ENCODE measurements at regions not wholly inside any gene's neighbourhood (a gene's known extent, or its start where the extent isn't known, plus 50 kb on each side); places are given as distances from the start of the nearest gene placed in this dataset.

- WGBS (ENCODE audit: missing lambda C conversion rate): 92% methylated on average over 14 of the region's 15 CpGs
- no peak for DNase-seq (ENCODE audit: low read depth in 1 of 2, low spot score in 1 of 2)
- no peak for FAIRE-seq
- Histone ChIP-seq H3K9me3 (no peaks in the 10 kb centered on the region), H3K4me3 (no peak overlapping the region), H3K4me2 (no peak overlapping the region), H3K27ac (no peak overlapping the region), H3K4me1 (peaks cover 3% of the 10 kb centered on the region; the same call in 2 of the 3 replicates)
- ChIA-PET POLR2A (no interaction called here), CTCF (no interaction called here)
- no peak for ATAC-seq
- TF ChIP-seq BHLHE40 (IDR thresholded peaks at IDR 0.05; ENCODE audit: low read depth, low read length) (no peak), HMGXB4 (CRISPR knock-in tag; IDR thresholded peaks at IDR 0.05; ENCODE audit: borderline replicate concordance) (no peak)
Measured at GRCh38 chr4:123023647-123024046, 101.2 kb upstream of the NUDT6 start.

- H3K27ac ChIP-seq: no peak overlapping the region
- POLR2A ChIA-PET: no interaction called here
- WGBS (ENCODE audit: missing lambda C conversion rate): 70% methylated on average over 6 of the region's 6 CpGs
- no peak overlapping the region for H3K4me2 ChIP-seq
- no peak for TF ChIP-seq FOXS1 (CRISPR knock-in tag; IDR thresholded peaks at IDR 0.05)
- TF ChIP-seq CBX8 (IDR thresholded peaks at IDR 0.05): no peak
- no peak for TF ChIP-seq CHD4 (IDR thresholded peaks at IDR 0.05; ENCODE audit: borderline replicate concordance)
- TF ChIP-seq MAZ (IDR thresholded peaks at IDR 0.05; ENCODE audit: borderline replicate concordance, low read depth, low read length): no peak
- TF ChIP-seq CHD2 (IDR thresholded peaks at IDR 0.05; ENCODE audit: low read length, partially characterized antibody): no peak
- no peak for TF ChIP-seq MAX (IDR thresholded peaks at IDR 0.05)
- TF ChIP-seq ZFP36 (IDR thresholded peaks at IDR 0.05; ENCODE audit: borderline replicate concordance, partially characterized antibody): no peak
- TF ChIP-seq MAFK (IDR thresholded peaks at IDR 0.05; ENCODE audit: partially characterized antibody): no peak
- no peak for TF ChIP-seq ESRRA (IDR thresholded peaks at IDR 0.05; ENCODE audit: borderline replicate concordance, low read length)
- no peak for TF ChIP-seq RNF2 (IDR thresholded peaks at IDR 0.05; ENCODE audit: borderline replicate concordance, low read depth)
- TF ChIP-seq BHLHE40 (IDR thresholded peaks at IDR 0.05; ENCODE audit: low read depth, low read length): no peak
- no peak for TF ChIP-seq SMC3 (IDR thresholded peaks at IDR 0.05)
- no peak for TF ChIP-seq ATOH8 (CRISPR knock-in tag; IDR thresholded peaks at IDR 0.05; ENCODE audit: low read depth)
- TF ChIP-seq NFE2L2 (conservative IDR thresholded peaks at IDR 0.05; ENCODE audit: low read length): no peak
- no peak for TF ChIP-seq JUNB (IDR thresholded peaks at IDR 0.05)
- no peak for TF ChIP-seq CBX2 (IDR thresholded peaks at IDR 0.05; ENCODE audit: borderline replicate concordance, low read depth)
- FAIRE-seq (no peak), DNase-seq (ENCODE audit: low read depth in 1 of 2, low spot score in 1 of 2) (no peak), ATAC-seq (no peak)
- CTCF ChIA-PET: no interaction called here
- H3K4me1 ChIP-seq: no peaks in the 10 kb centered on the region
- H3K9me3 ChIP-seq: no peaks in the 10 kb centered on the region
- no peak overlapping the region for H3K4me3 ChIP-seq
Measured at GRCh38 chr4:123024710-123025109, 102.3 kb upstream of the NUDT6 start.

- DNase-seq (ENCODE audit: low read depth in 1 of 2, low spot score in 1 of 2) (no peak), ATAC-seq (no peak), FAIRE-seq (no peak)
- POLR2A ChIA-PET: no interaction called here
- CTCF ChIA-PET: no interaction called here
- 81% methylated on average over 4 of the region's 4 CpGs for WGBS (ENCODE audit: missing lambda C conversion rate)
- no peaks in the 10 kb centered on the region for H3K9me3 ChIP-seq
- no peak overlapping the region for H3K4me3 ChIP-seq
- H3K27ac ChIP-seq: no peak overlapping the region
- H3K4me1 ChIP-seq: no peaks in the 10 kb centered on the region
- no peak overlapping the region for H3K4me2 ChIP-seq
- no peak for TF ChIP-seq MAZ (IDR thresholded peaks at IDR 0.05; ENCODE audit: borderline replicate concordance, low read depth, low read length)
- no peak for TF ChIP-seq RAD21 (conservative IDR thresholded peaks at IDR 0.05 in 1 of 2, IDR thresholded peaks at IDR 0.05 in 1 of 2)
- TF ChIP-seq MAX (IDR thresholded peaks at IDR 0.05): no peak
- TF ChIP-seq RFX5 (IDR thresholded peaks at IDR 0.05): no peak
- TF ChIP-seq CBX8 (IDR thresholded peaks at IDR 0.05): no peak
- no peak for TF ChIP-seq BCL3 (IDR thresholded peaks at IDR 0.05)
- TF ChIP-seq FOSL2 (IDR thresholded peaks at IDR 0.05): no peak
- no peak for TF ChIP-seq FOSL2 (CRISPR knock-in tag; IDR thresholded peaks at IDR 0.05)
- TF ChIP-seq PBX3 (IDR thresholded peaks at IDR 0.05): no peak
- TF ChIP-seq HMGXB4 (CRISPR knock-in tag; IDR thresholded peaks at IDR 0.05; ENCODE audit: borderline replicate concordance): no peak
- no peak for TF ChIP-seq PHF8 (IDR thresholded peaks at IDR 0.05; ENCODE audit: borderline replicate concordance, low read depth)
- no peak for TF ChIP-seq HOXB5 (CRISPR knock-in tag; IDR thresholded peaks at IDR 0.05)
- TF ChIP-seq GATA3 (IDR thresholded peaks at IDR 0.05; ENCODE audit: borderline replicate concordance): no peak
- TF ChIP-seq SREBF2 (IDR thresholded peaks at IDR 0.05): no peak
- no peak for TF ChIP-seq MYC (IDR thresholded peaks at IDR 0.05; ENCODE audit: borderline replicate concordance, low read length)
Measured at GRCh38 chr4:123025398-123025797, 103.0 kb upstream of the NUDT6 start.
